GM23248 (cell line): ENCODE measurements at regions not wholly inside any gene's neighbourhood (a gene's known extent, or its start where the extent isn't known, plus 50 kb on each side); places are given as distances from the start of the nearest gene placed in this dataset.

ENCODE experiments used
- EZH2 ChIP-seq: fragments of 200-600 bp; sonication (generic); IDR thresholded peaks from 2 replicates; pipeline ENCODE4 v1.6.1; 2018; ENCODE audit warnings: antibody characterized with exemption, mild to moderate bottlenecking; ENCODE audit not compliant: insufficient read depth, poor library complexity, severe bottlenecking
- EZH2phosphoT487 ChIP-seq: fragments of 200-600 bp; sonication (generic); IDR thresholded peaks from 2 replicates; pipeline ENCODE4 v1.6.1; 2018; ENCODE audit warnings: antibody characterized with exemption, moderate library complexity, mild to moderate bottlenecking, low read depth; ENCODE audit not compliant: insufficient read depth

DNA sequence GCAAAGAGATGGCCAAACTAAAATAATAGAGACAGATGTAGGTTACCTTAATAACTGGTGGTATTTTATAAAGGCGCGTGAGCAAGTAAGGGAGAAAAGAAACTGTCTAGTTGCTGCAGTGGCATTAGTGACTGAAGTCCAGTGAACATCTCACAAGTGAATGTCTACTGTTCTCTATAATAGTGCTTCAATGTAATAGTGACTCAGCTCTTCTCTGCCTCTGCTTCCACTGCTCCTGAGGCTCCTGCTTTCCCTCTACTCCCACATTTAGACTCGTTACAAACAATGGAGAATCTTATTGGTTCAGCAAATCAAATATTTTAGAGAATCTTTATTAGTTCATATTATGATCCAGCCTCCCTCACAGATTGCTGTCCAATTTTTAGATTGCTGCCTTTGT is 779.1 kb upstream of the HTR2C start:
- TF ChIP-seq EZH2 (no peak), EZH2phosphoT487 (no peak)
